Ovary (tissue), 7 donors: ENCODE measurements at regions not wholly inside any gene's neighbourhood (a gene's known extent, or its start where the extent isn't known, plus 50 kb on each side); places are given as distances from the start of the nearest gene placed in this dataset.

Source experiments
- DNase-seq, 5 donors: peaks; one replicate each; pipeline ENCODE4 v3.0.0-alpha.2; 2019 to 2020
- H3K27ac ChIP-seq, 2 donors: fragments of 200-600 bp; one replicate each; pipeline versions ENCODE4 v1.5.1 to v1.8.0; 2019 to 2022
- H3K27me3 ChIP-seq: fragments of 200-600 bp; one replicate; pipeline ENCODE4 v1.8.0; 2022
- H3K36me3 ChIP-seq: fragments of 200-600 bp; sonication (generic); one replicate; pipeline ENCODE4 v1.5.1; 2019
- H3K4me1 ChIP-seq: one replicate; pipeline ENCODE4 v1.8.1; 2013; ENCODE audit warnings: mild to moderate bottlenecking, moderate library complexity; ENCODE audit not compliant: insufficient read depth
- H3K4me3 ChIP-seq: fragments of 200-600 bp; sonication (generic); one replicate; pipeline ENCODE4 v1.5.1; 2017
- H3K9me3 ChIP-seq, 2 donors: fragments of 200-600 bp in 1 of 2; sonication (generic) in 1 of 2; one replicate each; pipeline versions ENCODE4 v1.5.1 to v1.8.1; 2013 to 2019; ENCODE audit warnings: mild to moderate bottlenecking in 1 of 2, moderate library complexity in 1 of 2
- EP300 ChIP-seq: sonication (generic); formaldehyde crosslinking; IDR thresholded peaks from one replicate; pipeline ENCODE4 v1.6.1; 2017; ENCODE audit warnings: antibody characterized with exemption
- POLR2A ChIP-seq: fragments of 450-650 bp; IDR thresholded peaks from one replicate; pipeline ENCODE4 v1.6.1; 2017; ENCODE audit warnings: antibody characterized with exemption, mild to moderate bottlenecking, moderate library complexity
- WGBS, 3 donors: extraction: QIAGEN DNeasy Blood & Tissue Kit in 1 of 3; methylation state at CpG; one replicate each; pipeline versions ENCODE4 v1.1.5 to v1.1.7; 2013 to 2017; 5-methylcytosine and 5-hydroxymethylcytosine counted together
- intact Hi-C, 4 donors: fragments of 100-400 bp; cut with DNase I; formaldehyde crosslinking; loops; one replicate each; pipeline versions ENCODE4 v1.11.0 to v1.15.1; 2022 to 2023
- TF ChIP-seq, protein P1 (sequence below), 3 donors: fragments of 450-650 bp in 2 of 3; fragments of 200-600 bp in 1 of 3; IDR thresholded peaks; one replicate each; pipeline versions ENCODE4 v1.5.1 to v1.8.0; 2016 to 2022; ENCODE audit warnings: antibody characterized with exemption in 3 of 3, mild to moderate bottlenecking in 1 of 3
- donor health status: DM: no; HTN: no; CAD: no; lungs with moderate emphysema.
- donor health status: DM: no; HTN: no; CAD: no.
- donor health status: Bipolar disorder and iron deficiency.
- donor health status: DM: no; HTN: no; CAD: no.
- donor health status: DM: yes; HTN: yes; CAD: no.

DNA sequence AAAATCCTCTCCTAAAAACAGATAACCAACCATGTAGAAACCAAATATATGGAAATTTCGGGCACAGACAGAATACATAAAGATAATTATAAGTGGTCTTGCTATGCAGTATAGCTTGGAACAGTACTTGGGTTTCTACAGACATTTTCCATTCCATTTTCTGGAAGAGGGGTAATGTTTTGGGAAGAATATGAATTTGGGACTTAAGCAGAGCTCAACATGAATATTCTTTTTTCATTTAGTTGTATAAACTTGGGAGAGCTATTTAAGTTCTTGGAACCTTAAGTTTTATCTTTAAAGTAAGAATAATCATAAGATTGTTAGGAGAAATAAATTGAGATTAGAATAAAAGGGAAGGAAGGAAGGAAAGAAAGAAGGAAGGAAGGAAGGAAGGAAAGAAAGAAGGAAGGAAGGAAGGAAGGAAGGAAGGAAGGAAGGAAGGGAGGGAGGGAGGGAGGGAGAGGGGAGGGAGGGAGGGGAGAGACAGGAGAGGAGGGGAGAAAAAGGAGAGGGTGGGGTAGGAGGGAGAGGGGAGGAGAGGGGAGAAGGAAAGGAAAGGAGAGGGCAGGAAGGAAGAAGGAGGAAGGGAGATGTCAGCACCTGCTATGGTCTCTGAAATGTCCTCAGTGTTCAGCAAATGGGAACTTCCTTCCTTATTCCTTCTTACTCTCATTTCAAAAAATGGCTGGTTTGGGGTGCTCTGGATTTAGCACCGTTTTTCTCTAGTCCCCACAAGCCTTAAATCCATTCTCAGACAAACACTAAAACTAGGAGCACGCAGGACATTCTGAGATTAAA is 248.3 kb downstream of the LY86 start:
- Histone ChIP-seq H3K27ac (no peak overlapping the region), H3K4me3 (no peak overlapping the region), H3K4me1 (no peaks in the 10 kb centered on the region), H3K27me3 (no peaks in the 10 kb centered on the region), H3K9me3 (no peaks in the 10 kb centered on the region), H3K36me3 (no peaks in the 10 kb centered on the region)
- no peak for DNase-seq
- TF ChIP-seq EP300 (no peak), POLR2A (no peak)
- TF ChIP-seq, protein P1, sequence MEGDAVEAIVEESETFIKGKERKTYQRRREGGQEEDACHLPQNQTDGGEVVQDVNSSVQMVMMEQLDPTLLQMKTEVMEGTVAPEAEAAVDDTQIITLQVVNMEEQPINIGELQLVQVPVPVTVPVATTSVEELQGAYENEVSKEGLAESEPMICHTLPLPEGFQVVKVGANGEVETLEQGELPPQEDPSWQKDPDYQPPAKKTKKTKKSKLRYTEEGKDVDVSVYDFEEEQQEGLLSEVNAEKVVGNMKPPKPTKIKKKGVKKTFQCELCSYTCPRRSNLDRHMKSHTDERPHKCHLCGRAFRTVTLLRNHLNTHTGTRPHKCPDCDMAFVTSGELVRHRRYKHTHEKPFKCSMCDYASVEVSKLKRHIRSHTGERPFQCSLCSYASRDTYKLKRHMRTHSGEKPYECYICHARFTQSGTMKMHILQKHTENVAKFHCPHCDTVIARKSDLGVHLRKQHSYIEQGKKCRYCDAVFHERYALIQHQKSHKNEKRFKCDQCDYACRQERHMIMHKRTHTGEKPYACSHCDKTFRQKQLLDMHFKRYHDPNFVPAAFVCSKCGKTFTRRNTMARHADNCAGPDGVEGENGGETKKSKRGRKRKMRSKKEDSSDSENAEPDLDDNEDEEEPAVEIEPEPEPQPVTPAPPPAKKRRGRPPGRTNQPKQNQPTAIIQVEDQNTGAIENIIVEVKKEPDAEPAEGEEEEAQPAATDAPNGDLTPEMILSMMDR (IDR thresholded peaks at IDR 0.05), result no peak
- intact Hi-C loops, result no loop called here
- 71 to 73% (median 73%) methylated on average over 3 of the region's 3 CpGs for WGBS, 3 donors

DNA sequence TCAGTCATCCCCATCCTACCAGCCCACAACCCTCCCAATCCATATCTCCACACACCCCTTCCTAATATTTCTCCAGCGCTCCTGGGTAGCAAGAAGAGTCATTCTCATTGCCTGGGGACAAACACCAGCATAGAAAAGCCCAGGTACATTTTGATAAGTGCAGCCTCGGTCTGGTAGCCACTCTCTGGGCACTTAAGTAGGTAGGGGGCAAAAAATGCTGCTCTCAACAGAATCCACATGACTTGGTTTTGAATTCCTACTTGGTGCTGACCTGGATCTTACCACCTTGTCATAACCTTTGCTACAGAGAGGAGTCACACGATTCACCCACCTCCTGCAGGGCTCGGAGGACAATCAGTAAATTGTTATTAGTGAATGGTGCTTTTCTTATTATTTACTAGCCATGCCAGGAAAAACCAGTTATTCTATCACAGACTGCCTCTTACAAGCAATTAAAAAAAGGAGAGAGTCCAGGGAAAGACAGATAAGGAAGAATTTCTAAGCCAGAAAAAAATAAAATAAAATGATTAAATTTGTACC is 249.1 kb downstream of the LY86 start:
- H3K9me3 ChIP-seq, result no peaks in the 10 kb centered on the region
- no peak for DNase-seq
- H3K4me1 ChIP-seq, result no peaks in the 10 kb centered on the region
- TF ChIP-seq, protein P1 (IDR thresholded peaks at IDR 0.05), result no peak
- no peak for TF ChIP-seq EP300
- TF ChIP-seq POLR2A, result no peak
- intact Hi-C loops, result no loop called here
- 68 to 70% (median 70%) methylated on average over 4 of the region's 4 CpGs for WGBS, 3 donors
- H3K27ac ChIP-seq, result no peak overlapping the region
- no peak overlapping the region for H3K4me3 ChIP-seq
- H3K36me3 ChIP-seq, result no peaks in the 10 kb centered on the region
- H3K27me3 ChIP-seq, result no peaks in the 10 kb centered on the region

DNA sequence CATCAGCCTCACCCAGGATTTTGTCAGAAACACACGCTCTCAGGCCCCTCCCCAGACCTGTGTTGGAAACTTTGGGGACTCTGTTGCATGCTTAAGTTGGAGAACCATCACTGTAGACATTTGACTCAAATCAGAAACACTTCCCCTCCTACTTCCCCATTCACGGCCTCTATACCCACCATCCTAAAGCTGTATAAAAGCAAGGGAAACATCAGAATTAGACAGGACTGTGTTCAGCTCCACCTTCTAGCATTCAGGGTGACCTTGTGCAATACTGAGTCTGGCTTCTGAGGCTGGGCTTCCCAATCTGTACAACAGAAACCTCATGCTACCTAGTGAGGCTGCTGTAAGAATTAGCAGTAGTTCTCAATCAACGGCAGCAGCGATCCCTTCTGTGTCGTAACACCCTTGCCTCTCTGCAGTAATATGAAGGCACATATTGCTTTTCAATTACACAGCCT is 252.3 kb downstream of the LY86 start:
- Histone ChIP-seq H3K27ac (no peak overlapping the region), H3K4me3 (no peak overlapping the region), H3K36me3 (no peaks in the 10 kb centered on the region), H3K9me3 (no peaks in the 10 kb centered on the region), H3K4me1 (no peaks in the 10 kb centered on the region), H3K27me3 (no peaks in the 10 kb centered on the region)
- intact Hi-C loops, result no loop called here
- WGBS, 3 donors, result 84 to 92% (median 92%) methylated on average over 5 of the region's 5 CpGs
- no peak for DNase-seq
- TF ChIP-seq EP300 (no peak), POLR2A (no peak)
- TF ChIP-seq, protein P1 (IDR thresholded peaks at IDR 0.05), result no peak

DNA sequence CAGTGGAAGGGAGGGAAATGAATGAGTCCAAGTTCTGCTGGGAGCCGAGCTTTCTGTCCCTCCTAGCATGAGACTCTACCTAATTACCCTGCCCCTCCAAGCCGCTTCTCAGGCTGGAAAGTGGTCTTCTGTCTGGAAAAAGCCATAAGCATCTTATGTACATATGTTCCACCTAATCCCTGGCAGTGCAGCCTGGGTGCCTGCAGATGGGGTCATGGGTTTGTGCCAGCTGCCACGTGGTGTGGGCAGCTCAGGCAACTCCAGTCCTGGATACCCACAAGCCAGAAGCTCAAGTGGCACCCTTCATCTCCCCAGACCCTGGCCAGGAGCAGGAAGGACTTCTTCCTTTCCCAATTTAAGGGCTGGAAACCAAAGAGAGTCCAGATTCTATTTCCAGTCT is 253.1 kb downstream of the LY86 start:
- H3K27ac ChIP-seq, result no peak overlapping the region
- no peaks in the 10 kb centered on the region for H3K9me3 ChIP-seq
- no peaks in the 10 kb centered on the region for H3K36me3 ChIP-seq
- WGBS, 3 donors, result 67 to 80% (median 79%) methylated on average over 3 of the region's 3 CpGs
- no peaks in the 10 kb centered on the region for H3K27me3 ChIP-seq
- DNase-seq, result no peak
- H3K4me3 ChIP-seq, result no peak overlapping the region
- no peaks in the 10 kb centered on the region for H3K4me1 ChIP-seq
- intact Hi-C loops, result no loop called here
- TF ChIP-seq EP300 (no peak), POLR2A (no peak)
- TF ChIP-seq, protein P1 (IDR thresholded peaks at IDR 0.05), result no peak
